ENCODE measurements at regions not wholly inside any gene's neighbourhood (a gene's known extent, or its start where the extent isn't known, plus 50 kb on each side); places are given as distances from the start of the nearest gene placed in this dataset.

- TF ChIP-seq YY1 (IDR thresholded peaks at IDR 0.05; ENCODE audit: insufficient read depth, insufficient read length) (no peak), SUZ12 (IDR thresholded peaks at IDR 0.05; ENCODE audit: extremely low read depth, insufficient read depth, insufficient read length) (no peak), ZNF274 (IDR thresholded peaks at IDR 0.05; ENCODE audit: low read depth, low read length) (no peak)
These were observed 256.4 kb upstream of the SOX21 start for GRCh38 chr13:94968757-94969086.

Data from NT2/D1 (cell line).